ENCODE measurements at regions not wholly inside any gene's neighbourhood (a gene's known extent, or its start where the extent isn't known, plus 50 kb on each side); places are given as distances from the start of the nearest gene placed in this dataset.

- DNase-seq (ENCODE audit: low read depth), result peak; percentile 16
- H3K4me3 ChIP-seq (ENCODE audit: low read depth, low read length), result no peak overlapping the region
- TF ChIP-seq CTCF (IDR thresholded peaks at IDR 0.05; ENCODE audit: insufficient read depth, low read depth, low read length), result no peak
Measured at GRCh38 chr10:71035511-71036296, 147.3 kb upstream of the PCBD1 start.

GRCh38 chr10:71036297-71036966 is 148.1 kb upstream of the PCBD1 start:
- DNase-seq (ENCODE audit: low read depth), result no peak
- no peak overlapping the region for H3K4me3 ChIP-seq (ENCODE audit: low read depth, low read length)
- no peak for TF ChIP-seq CTCF (IDR thresholded peaks at IDR 0.05; ENCODE audit: insufficient read depth, low read depth, low read length)

- DNase-seq (ENCODE audit: low read depth), result no peak
- no peak overlapping the region for H3K4me3 ChIP-seq (ENCODE audit: low read depth, low read length)
- TF ChIP-seq CTCF (IDR thresholded peaks at IDR 0.05; ENCODE audit: insufficient read depth, low read depth, low read length), result no peak
Measured at GRCh38 chr10:71038091-71038633, 149.8 kb upstream of the PCBD1 start.

GRCh38 chr10:71038921-71039320 is 150.6 kb upstream of the PCBD1 start:
- no peak for DNase-seq (ENCODE audit: low read depth)
- no peak for TF ChIP-seq CTCF (IDR thresholded peaks at IDR 0.05; ENCODE audit: insufficient read depth, low read depth, low read length)
- H3K4me3 ChIP-seq (ENCODE audit: low read depth, low read length), result no peak overlapping the region

- DNase-seq (ENCODE audit: low read depth), result no peak
- no peak overlapping the region for H3K4me3 ChIP-seq (ENCODE audit: low read depth, low read length)
- no peak for TF ChIP-seq CTCF (IDR thresholded peaks at IDR 0.05; ENCODE audit: insufficient read depth, low read depth, low read length)
Measured at GRCh38 chr10:71039551-71039950, 151.2 kb upstream of the PCBD1 start.

GRCh38 chr10:71040343-71040742 is 152.0 kb upstream of the PCBD1 start:
- no peak for DNase-seq (ENCODE audit: low read depth)
- no peak for TF ChIP-seq CTCF (IDR thresholded peaks at IDR 0.05; ENCODE audit: insufficient read depth, low read depth, low read length)
- no peak overlapping the region for H3K4me3 ChIP-seq (ENCODE audit: low read depth, low read length)

Data from fibroblast of villous mesenchyme (primary cell).